H1 (cell line): ENCODE measurements at regions not wholly inside any gene's neighbourhood (a gene's known extent, or its start where the extent isn't known, plus 50 kb on each side); places are given as distances from the start of the nearest gene placed in this dataset.

Experiments used
- CTCF ChIA-PET: fragments of 300-600 bp; sonication (Branson Sonifier 250); formaldehyde crosslinking; loops from one replicate; lab custom pipeline; 2021; ENCODE audit not compliant: partially characterized antibody; lab: Charles Lee
- POLR2A ChIA-PET: fragments of 300-600 bp; sonication (Branson Sonifier 250); formaldehyde crosslinking; loops from one replicate; lab custom pipeline; 2021; ENCODE audit warnings: inconsistent platforms; ENCODE audit not compliant: partially characterized antibody; lab: Charles Lee
- DNase-seq, 2 experiments: peaks; one replicate each; pipeline versions ENCODE4 v3.0.0 to v3.0.0-alpha.2; 2010 to 2022; ENCODE audit warnings: low spot score in 2 of 2, low read depth in 1 of 2, mixed read lengths in 1 of 2
- FAIRE-seq: peaks from 2 replicates; lab custom pipeline; 2011; peaks lifted over from hg19 to GRCh38; lab: Jason Lieb, UNC
- H2AFZ ChIP-seq: 2 replicates; pipeline ENCODE4 v1.8.1; 2012; ENCODE audit warnings: low read length, inconsistent platforms
- H2AK5ac ChIP-seq: 2 replicates; pipeline ENCODE4 v1.6.1; 2013; ENCODE audit warnings: low read depth, low read length
- H2BK120ac ChIP-seq: replicated peaks from 2 replicates; pipeline ENCODE3; 2013; ENCODE audit warnings: low read depth, low read length, inconsistent platforms
- H2BK12ac ChIP-seq: 2 replicates; pipeline ENCODE4 v1.6.1; 2013; ENCODE audit warnings: low read depth, low read length
- H2BK15ac ChIP-seq: 2 replicates; pipeline ENCODE4 v1.6.1; 2013; ENCODE audit warnings: low read length
- H2BK20ac ChIP-seq: 2 replicates; pipeline ENCODE4 v1.6.1; 2013; ENCODE audit warnings: low read length
- H2BK5ac ChIP-seq: 2 replicates; pipeline ENCODE4 v1.6.1; 2013; ENCODE audit warnings: low read depth, low read length
- H3K14ac ChIP-seq: 2 replicates; pipeline ENCODE4 v1.6.1; 2013; ENCODE audit warnings: inconsistent platforms; ENCODE audit not compliant: insufficient read length
- H3K18ac ChIP-seq: 2 replicates; pipeline ENCODE4 v1.6.1; 2013; ENCODE audit warnings: low read length; ENCODE audit errors: extremely low read depth
- H3K23ac ChIP-seq: 2 replicates; pipeline ENCODE4 v1.6.1; 2013; ENCODE audit warnings: inconsistent platforms; ENCODE audit not compliant: insufficient read length
- H3K23me2 ChIP-seq: 2 replicates; pipeline ENCODE4 v1.6.1; 2013; ENCODE audit warnings: low read depth, low read length
- H3K27ac ChIP-seq: 2 replicates; pipeline ENCODE4 v1.6.1; 2011; ENCODE audit warnings: low read depth, low read length, inconsistent platforms
- H3K27me3 ChIP-seq, 4 experiments: replicated peaks in 1 of 4; 1 replicate in 1 of 4; 2 replicates in 3 of 4; pipeline versions ENCODE4 v1.6.1 to v1.8.1; 2011 to 2013; ENCODE audit warnings: low read length in 3 of 4, mild to moderate bottlenecking in 3 of 4, inconsistent platforms in 2 of 4, mixed read lengths in 2 of 4, moderate library complexity in 1 of 4; ENCODE audit not compliant: control insufficient read depth in 3 of 4, insufficient read depth in 3 of 4; ENCODE audit errors: extremely low read depth in 1 of 4
- H3K36me3 ChIP-seq, 4 experiments: 2 replicates each; pipeline versions ENCODE4 v1.6.1 to v1.8.1; 2011 to 2013; ENCODE audit warnings: mild to moderate bottlenecking in 4 of 4, low read length in 3 of 4, moderate library complexity in 2 of 4, control low read depth in 1 of 4, inconsistent platforms in 1 of 4; ENCODE audit not compliant: insufficient read depth in 4 of 4, control insufficient read depth in 2 of 4
- H3K4ac ChIP-seq: replicated peaks from 2 replicates; pipeline ENCODE3; 2013; ENCODE audit warnings: low read length, low read depth, mixed read lengths, inconsistent platforms; ENCODE audit not compliant: insufficient read length
- H3K4me1 ChIP-seq, 4 experiments: replicated peaks in 1 of 4; 1 replicate in 1 of 4; 2 replicates in 3 of 4; pipeline versions ENCODE4 v1.6.1 to v1.8.1; 2011 to 2013; ENCODE audit warnings: low read length in 3 of 4, inconsistent platforms in 2 of 4, mixed read lengths in 1 of 4; ENCODE audit not compliant: insufficient read depth in 4 of 4, control insufficient read depth in 3 of 4
- H3K4me2 ChIP-seq, 2 experiments: 2 replicates each; pipeline versions ENCODE4 v1.6.1 to v1.8.1; 2011 to 2013; ENCODE audit warnings: low read depth in 2 of 2, low read length in 2 of 2, control low read depth in 1 of 2, inconsistent platforms in 1 of 2, mild to moderate bottlenecking in 1 of 2; ENCODE audit not compliant: insufficient read depth in 1 of 2
- H3K4me3 ChIP-seq, 4 experiments: fragments of 200-600, 300-600 bp in 1 of 4; sonication (generic), shearing (Covaris generic), sonication (Bioruptor Twin) in 1 of 4; 2 replicates each; pipeline versions ENCODE4 v1.5.1 to v1.8.1; 2011 to 2016; ENCODE audit warnings: low read length in 4 of 4, low read depth in 3 of 4, control low read depth in 2 of 4, inconsistent platforms in 2 of 4, mild to moderate bottlenecking in 2 of 4, mixed read lengths in 1 of 4, moderate library complexity in 1 of 4; ENCODE audit not compliant: insufficient read depth in 2 of 4; ENCODE audit errors: extremely low read depth in 1 of 4
- H3K56ac ChIP-seq: replicated peaks from 2 replicates; pipeline ENCODE3; 2013; ENCODE audit warnings: low read depth, mild to moderate bottlenecking, mixed read lengths, low read length, inconsistent platforms; ENCODE audit not compliant: insufficient read length
- H3K79me1 ChIP-seq: 2 replicates; pipeline ENCODE4 v1.6.1; 2013; ENCODE audit warnings: low read depth, low read length, control low read depth
- H3K79me2 ChIP-seq, 2 experiments: 2 replicates each; pipeline versions ENCODE4 v1.6.1 to v1.8.1; 2012 to 2013; ENCODE audit warnings: low read length in 2 of 2, mild to moderate bottlenecking in 2 of 2, inconsistent platforms in 1 of 2; ENCODE audit not compliant: insufficient read depth in 2 of 2, control insufficient read depth in 1 of 2
- H3K9ac ChIP-seq, 4 experiments: replicated peaks in 1 of 4; 1 replicate in 1 of 4; 2 replicates in 3 of 4; pipeline versions ENCODE4 v1.6.1 to v1.8.1; 2011 to 2013; ENCODE audit warnings: low read depth in 3 of 4, low read length in 3 of 4, control low read depth in 2 of 4, mild to moderate bottlenecking in 2 of 4, moderate library complexity in 2 of 4, inconsistent platforms in 1 of 4; ENCODE audit errors: extremely low read depth in 1 of 4
- H3K9me3 ChIP-seq, 2 experiments: 2 replicates each; pipeline versions ENCODE4 v1.6.1 to v1.8.1; 2012 to 2013; ENCODE audit warnings: mild to moderate bottlenecking in 2 of 2, moderate library complexity in 2 of 2, control low read depth in 1 of 2, inconsistent platforms in 1 of 2, low read depth in 1 of 2, low read length in 1 of 2, mixed read lengths in 1 of 2; ENCODE audit not compliant: insufficient read depth in 2 of 2
- H4K20me1 ChIP-seq, 2 experiments: replicated peaks in 1 of 2; 2 replicates each; pipeline versions ENCODE3 to v1.8.1; 2011 to 2013; ENCODE audit warnings: inconsistent platforms in 2 of 2, low read length in 2 of 2, mild to moderate bottlenecking in 1 of 2; ENCODE audit not compliant: insufficient read depth in 2 of 2, control insufficient read depth in 1 of 2
- H4K5ac ChIP-seq: 2 replicates; pipeline ENCODE4 v1.6.1; 2013; ENCODE audit warnings: low read length, low read depth, mixed read lengths, inconsistent platforms; ENCODE audit not compliant: insufficient read length
- H4K8ac ChIP-seq: 2 replicates; pipeline ENCODE4 v1.8.0; 2013; ENCODE audit warnings: mild to moderate bottlenecking, moderate library complexity, low read length, inconsistent platforms; ENCODE audit not compliant: insufficient read depth; ENCODE audit errors: extremely low read depth
- H4K91ac ChIP-seq: replicated peaks from 2 replicates; pipeline ENCODE3; 2013; ENCODE audit warnings: low read length, mixed read lengths, inconsistent platforms; ENCODE audit not compliant: insufficient read length
- BCL11A ChIP-seq, 2 experiments: IDR thresholded peaks; one replicate each; pipeline ENCODE4 v1.6.1; 2011; ENCODE audit warnings: low read depth in 2 of 2, low read length in 2 of 2, mild to moderate bottlenecking in 2 of 2
- CBX5 ChIP-seq: fragments of 300-800, 300-1000 bp; sonication (generic); IDR thresholded peaks from 2 replicates; pipeline ENCODE4 v1.7.1; 2016; ENCODE audit warnings: antibody characterized with exemption, low read length, low read depth
- CBX8 ChIP-seq: fragments of 300-800, 300-1000 bp; sonication (generic); IDR thresholded peaks from 2 replicates; pipeline ENCODE4 v1.7.1; 2016; ENCODE audit warnings: low read depth, low read length, borderline replicate concordance
- CHD1 ChIP-seq: IDR thresholded peaks from 2 replicates; pipeline ENCODE4 v1.6.1; 2012; ENCODE audit warnings: low read depth, low read length, improper control_type of control experiment
- CTBP2 ChIP-seq: IDR thresholded peaks from 2 replicates; pipeline ENCODE4 v1.7.0; 2011; ENCODE audit warnings: borderline replicate concordance, mild to moderate bottlenecking, moderate library complexity, mixed read lengths, low read length; ENCODE audit not compliant: insufficient read depth, insufficient read length
- GTF2F1 ChIP-seq: IDR thresholded peaks from 2 replicates; pipeline ENCODE4 v1.6.1; 2012; ENCODE audit warnings: low read depth, low read length, improper control_type of control experiment, borderline replicate concordance
- HDAC6 ChIP-seq: IDR thresholded peaks from one replicate; pipeline ENCODE4 v1.7.1; 2012; ENCODE audit warnings: low read depth, mild to moderate bottlenecking, inconsistent platforms, low read length, moderate library complexity
- NRF1 ChIP-seq: IDR thresholded peaks from 2 replicates; pipeline ENCODE4 v1.6.1; 2011; ENCODE audit warnings: mild to moderate bottlenecking, low read depth, low read length, improper control_type of control experiment
- RNF2 ChIP-seq: fragments of 200-900, 300-1000 bp; sonication (generic); IDR thresholded peaks from 2 replicates; pipeline ENCODE4 v1.7.1; 2016; ENCODE audit warnings: borderline replicate concordance, low read depth, mild to moderate bottlenecking, antibody characterized with exemption, low read length; ENCODE audit not compliant: poor library complexity, severe bottlenecking; ENCODE audit errors: missing control alignments
- SIN3A ChIP-seq, 2 experiments: IDR thresholded peaks in 1 of 2; conservative IDR thresholded peaks in 1 of 2; 2 replicates each; pipeline ENCODE4 v1.6.1; 2011 to 2012; ENCODE audit warnings: low read length in 2 of 2, improper control_type of control experiment in 1 of 2, low read depth in 1 of 2, mild to moderate bottlenecking in 1 of 2
- SP2 ChIP-seq: IDR thresholded peaks from 2 replicates; pipeline ENCODE4 v1.6.1; 2012; ENCODE audit warnings: mild to moderate bottlenecking, low read length, inconsistent platforms
- SUZ12 ChIP-seq: fragments of 200-600 bp; sonication (generic); IDR thresholded peaks from 2 replicates; pipeline ENCODE4 v1.6.1; 2012; ENCODE audit warnings: mild to moderate bottlenecking, inconsistent platforms, low read length, moderate library complexity, mixed read lengths
- TAF7 ChIP-seq: optimal IDR thresholded peaks from 2 replicates; pipeline ENCODE3; 2011; ENCODE audit warnings: low read depth, mild to moderate bottlenecking, inconsistent platforms, low read length, moderate library complexity, borderline replicate concordance
- TBP ChIP-seq: IDR thresholded peaks from 2 replicates; pipeline ENCODE4 v1.6.1; 2011; ENCODE audit warnings: low read depth, low read length, improper control_type of control experiment
- WGBS, 2 experiments: shearing (Covaris generic) in 1 of 2; methylation state at CpG; one replicate each; pipeline versions ENCODE4 v1.1.6 to v1.1.7; 2013 to 2015; ENCODE audit warnings: low lambda C conversion rate in 2 of 2, mixed read lengths in 2 of 2, inconsistent platforms in 1 of 2, low coverage in 1 of 2, missing lambda C conversion rate in 1 of 2; ENCODE audit not compliant: insufficient replicate concordance in 2 of 2, insufficient coverage in 1 of 2, insufficient read length in 1 of 2; ENCODE audit errors: extremely low coverage in 1 of 2, missing lambda C conversion rate in 1 of 2; 5-methylcytosine and 5-hydroxymethylcytosine counted together

GRCh38 chr12:77225373-77225772 lies 160.0 kb upstream of the E2F7 start:
- H3K4me1 ChIP-seq: peaks cover 0 to 7% (median 3%) of the 10 kb centered on the region in 4 experiments; a peak in 3 of 7 replicates
- H2BK120ac ChIP-seq: no peak overlapping the region
- H2BK5ac ChIP-seq: no peak overlapping the region
- ChIA-PET POLR2A (no interaction called here), CTCF (interaction anchor here (1.9 kb wide), 1 partner anchor 118 kb away, joined by 3 read pairs; no protein-coding TSS in a partner anchor)
- H3K23ac ChIP-seq: no peak overlapping the region
- no peak overlapping the region for H4K91ac ChIP-seq
- H3K14ac ChIP-seq: no peak overlapping the region
- no peak overlapping the region for H3K4ac ChIP-seq
- no peak overlapping the region for H4K8ac ChIP-seq
- H3K9me3 ChIP-seq: no peaks in the 10 kb centered on the region
- no peak overlapping the region for H2BK15ac ChIP-seq
- no peak overlapping the region for H3K27ac ChIP-seq
- H3K4me3 ChIP-seq: no peak overlapping the region
- H3K79me1 ChIP-seq: no peaks in the 10 kb centered on the region
- no peaks in the 10 kb centered on the region for H3K79me2 ChIP-seq
- DNase-seq (no peak), FAIRE-seq (no peak)
- no peak overlapping the region for H2AFZ ChIP-seq
- H3K27me3 ChIP-seq: no peaks in the 10 kb centered on the region
- no peak overlapping the region for H2BK12ac ChIP-seq
- no peak overlapping the region for H3K4me2 ChIP-seq
- WGBS, 2 experiments: 90% methylated on average over 4 of the region's 4 CpGs; no CpG with 5 or more reads in 1 of the 2 experiments
- no peaks in the 10 kb centered on the region for H3K23me2 ChIP-seq
- no peak overlapping the region for H2AK5ac ChIP-seq
- no peak overlapping the region for H4K5ac ChIP-seq
- H3K36me3 ChIP-seq: no peaks in the 10 kb centered on the region
- H3K9ac ChIP-seq: no peak overlapping the region
- H2BK20ac ChIP-seq: no peak overlapping the region
- no peak overlapping the region for H3K56ac ChIP-seq
- H3K18ac ChIP-seq: no peak overlapping the region
- no peaks in the 10 kb centered on the region for H4K20me1 ChIP-seq
- TF ChIP-seq SIN3A (conservative IDR thresholded peaks at IDR 0.05 in 1 of 2, IDR thresholded peaks at IDR 0.05 in 1 of 2; ENCODE audit: low read depth in 1 of 2, low read length in 2 of 2): no peak
- no peak for TF ChIP-seq CHD1
- TF ChIP-seq BCL11A (IDR thresholded peaks at IDR 0.05; ENCODE audit: low read depth in 2 of 2, low read length in 2 of 2): no peak
- no peak for TF ChIP-seq SP2
- no peak for TF ChIP-seq HDAC6
- TF ChIP-seq CBX8: no peak
- TF ChIP-seq SUZ12: no peak
- no peak for TF ChIP-seq CBX5
- no peak for TF ChIP-seq RNF2
- no peak for TF ChIP-seq GTF2F1
- TF ChIP-seq NRF1: no peak
- TF ChIP-seq TAF7: no peak
- TF ChIP-seq TBP: no peak
- no peak for TF ChIP-seq CTBP2
